ENCODE measurements at regions not wholly inside any gene's neighbourhood (a gene's known extent, or its start where the extent isn't known, plus 50 kb on each side); places are given as distances from the start of the nearest gene placed in this dataset.

DNA sequence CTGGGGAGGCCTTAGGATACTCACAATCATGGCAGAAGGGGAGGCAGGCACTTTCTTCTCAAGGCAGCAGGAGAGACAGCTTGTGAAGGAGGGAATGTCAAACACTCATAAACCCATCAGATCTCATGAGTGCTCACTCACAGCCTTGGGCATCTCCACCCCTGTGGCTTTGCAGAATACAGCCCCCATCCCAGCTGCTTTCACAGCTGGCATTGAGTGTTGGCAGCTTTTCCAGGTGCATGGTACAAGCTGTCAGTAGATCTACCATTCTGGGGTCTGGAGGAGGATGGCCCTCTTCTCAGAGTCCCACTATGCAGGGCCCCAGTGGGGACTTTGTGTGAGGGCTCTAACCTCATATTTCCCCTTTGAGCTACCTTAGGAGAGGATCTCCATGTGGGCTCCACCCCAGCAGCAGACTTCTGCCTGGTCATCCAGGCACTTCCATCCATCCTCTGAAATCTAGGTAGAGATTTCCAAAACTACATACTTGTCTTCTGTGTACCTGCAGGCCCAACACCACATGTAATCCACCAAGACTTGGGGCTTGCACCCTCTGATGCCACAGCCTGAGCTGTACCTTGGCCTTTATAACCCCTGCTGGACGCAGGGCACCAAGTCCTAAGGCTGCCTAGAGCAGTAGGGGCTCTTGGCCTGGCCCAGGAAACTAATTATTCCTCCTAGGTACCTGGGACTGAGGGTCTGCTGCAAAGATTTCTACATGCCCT lies 404.2 kb upstream of the EPHA6 start:
- TF ChIP-seq, protein P1, sequence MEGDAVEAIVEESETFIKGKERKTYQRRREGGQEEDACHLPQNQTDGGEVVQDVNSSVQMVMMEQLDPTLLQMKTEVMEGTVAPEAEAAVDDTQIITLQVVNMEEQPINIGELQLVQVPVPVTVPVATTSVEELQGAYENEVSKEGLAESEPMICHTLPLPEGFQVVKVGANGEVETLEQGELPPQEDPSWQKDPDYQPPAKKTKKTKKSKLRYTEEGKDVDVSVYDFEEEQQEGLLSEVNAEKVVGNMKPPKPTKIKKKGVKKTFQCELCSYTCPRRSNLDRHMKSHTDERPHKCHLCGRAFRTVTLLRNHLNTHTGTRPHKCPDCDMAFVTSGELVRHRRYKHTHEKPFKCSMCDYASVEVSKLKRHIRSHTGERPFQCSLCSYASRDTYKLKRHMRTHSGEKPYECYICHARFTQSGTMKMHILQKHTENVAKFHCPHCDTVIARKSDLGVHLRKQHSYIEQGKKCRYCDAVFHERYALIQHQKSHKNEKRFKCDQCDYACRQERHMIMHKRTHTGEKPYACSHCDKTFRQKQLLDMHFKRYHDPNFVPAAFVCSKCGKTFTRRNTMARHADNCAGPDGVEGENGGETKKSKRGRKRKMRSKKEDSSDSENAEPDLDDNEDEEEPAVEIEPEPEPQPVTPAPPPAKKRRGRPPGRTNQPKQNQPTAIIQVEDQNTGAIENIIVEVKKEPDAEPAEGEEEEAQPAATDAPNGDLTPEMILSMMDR (conservative IDR thresholded peaks at IDR 0.05 in 1 of 2, IDR thresholded peaks at IDR 0.05 in 1 of 2; ENCODE audit: extremely low read depth in 1 of 2, insufficient read depth in 1 of 2, low read depth in 1 of 2, low read length in 2 of 2) = no peak
- TF ChIP-seq EZH2 (IDR thresholded peaks at IDR 0.05; ENCODE audit: borderline replicate concordance, low read length) = no peak

All from mammary epithelial cell (primary cell).